Neural progenitor cell (in vitro differentiated cells): ENCODE measurements at regions not wholly inside any gene's neighbourhood (a gene's known extent, or its start where the extent isn't known, plus 50 kb on each side); places are given as distances from the start of the nearest gene placed in this dataset.

ENCODE experiments used
- EZH2phosphoT487 ChIP-seq: fragments of 200-600 bp; sonication (generic); IDR thresholded peaks from 2 replicates; pipeline ENCODE4 v1.6.1; 2017; ENCODE audit warnings: antibody characterized with exemption
- TF ChIP-seq, protein P1 (sequence below): fragments of 200-600 bp; sonication (generic); IDR thresholded peaks from 2 replicates; pipeline ENCODE4 v1.5.1; 2017; ENCODE audit warnings: antibody characterized with exemption, mild to moderate bottlenecking

- TF ChIP-seq, protein P1, sequence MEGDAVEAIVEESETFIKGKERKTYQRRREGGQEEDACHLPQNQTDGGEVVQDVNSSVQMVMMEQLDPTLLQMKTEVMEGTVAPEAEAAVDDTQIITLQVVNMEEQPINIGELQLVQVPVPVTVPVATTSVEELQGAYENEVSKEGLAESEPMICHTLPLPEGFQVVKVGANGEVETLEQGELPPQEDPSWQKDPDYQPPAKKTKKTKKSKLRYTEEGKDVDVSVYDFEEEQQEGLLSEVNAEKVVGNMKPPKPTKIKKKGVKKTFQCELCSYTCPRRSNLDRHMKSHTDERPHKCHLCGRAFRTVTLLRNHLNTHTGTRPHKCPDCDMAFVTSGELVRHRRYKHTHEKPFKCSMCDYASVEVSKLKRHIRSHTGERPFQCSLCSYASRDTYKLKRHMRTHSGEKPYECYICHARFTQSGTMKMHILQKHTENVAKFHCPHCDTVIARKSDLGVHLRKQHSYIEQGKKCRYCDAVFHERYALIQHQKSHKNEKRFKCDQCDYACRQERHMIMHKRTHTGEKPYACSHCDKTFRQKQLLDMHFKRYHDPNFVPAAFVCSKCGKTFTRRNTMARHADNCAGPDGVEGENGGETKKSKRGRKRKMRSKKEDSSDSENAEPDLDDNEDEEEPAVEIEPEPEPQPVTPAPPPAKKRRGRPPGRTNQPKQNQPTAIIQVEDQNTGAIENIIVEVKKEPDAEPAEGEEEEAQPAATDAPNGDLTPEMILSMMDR, result no peak
- no peak for TF ChIP-seq EZH2phosphoT487
Observed at GRCh38 chrX:100089724-100090123, 320.3 kb downstream of the PCDH19 start.
